Muscle layer of duodenum (tissue), 2 donors: ENCODE measurements at regions not wholly inside any gene's neighbourhood (a gene's known extent, or its start where the extent isn't known, plus 50 kb on each side); places are given as distances from the start of the nearest gene placed in this dataset.

Source experiments
- H3K27ac ChIP-seq: one replicate; pipeline ENCODE4 v1.7.0; 2013; ENCODE audit warnings: mild to moderate bottlenecking, low read length
- H3K27me3 ChIP-seq: one replicate; pipeline ENCODE4 v1.7.0; 2013; ENCODE audit warnings: low read depth, mild to moderate bottlenecking, control low read depth, low read length
- H3K36me3 ChIP-seq, 2 donors: one replicate each; pipeline ENCODE4 v1.7.0; 2013; ENCODE audit warnings: low read length in 2 of 2, control low read depth in 1 of 2, mild to moderate bottlenecking in 1 of 2; ENCODE audit not compliant: insufficient read depth in 2 of 2, control insufficient read depth in 1 of 2
- H3K4me1 ChIP-seq, 2 donors: one replicate each; pipeline ENCODE4 v1.7.0; 2013; ENCODE audit warnings: low read length in 2 of 2, mild to moderate bottlenecking in 2 of 2, control low read depth in 1 of 2, moderate library complexity in 1 of 2; ENCODE audit not compliant: insufficient read depth in 2 of 2, control insufficient read depth in 1 of 2
- H3K4me3 ChIP-seq, 2 donors: one replicate each; pipeline ENCODE4 v1.7.0; 2013; ENCODE audit warnings: low read length in 2 of 2, low read depth in 1 of 2, mild to moderate bottlenecking in 1 of 2
- H3K9me3 ChIP-seq, 2 donors: one replicate each; pipeline ENCODE4 v1.7.0; 2013; ENCODE audit warnings: low read length in 2 of 2, control low read depth in 1 of 2, mild to moderate bottlenecking in 1 of 2; ENCODE audit not compliant: control insufficient read depth in 1 of 2
- donor health status: healthy.

DNA sequence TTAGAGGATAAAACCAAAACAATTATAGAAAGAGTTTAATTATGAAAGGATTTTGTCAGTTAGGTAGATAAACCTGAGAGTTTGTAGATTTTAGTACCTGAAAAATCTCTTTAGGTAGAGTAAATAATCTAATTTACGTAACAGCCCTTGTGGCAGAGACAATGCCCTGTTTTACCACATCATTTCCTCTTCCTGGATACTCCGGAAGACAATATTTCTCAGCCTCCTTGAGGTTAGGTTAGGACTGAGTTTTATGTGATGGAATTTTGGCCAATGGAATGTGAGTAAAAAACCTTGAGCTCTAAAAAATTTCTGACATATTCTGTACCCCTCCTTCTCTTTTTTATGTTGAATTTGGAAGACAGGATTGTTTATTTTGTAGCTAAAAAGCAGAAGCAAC lies 50.7 kb upstream of the TPRG1 start:
- Histone ChIP-seq H3K27me3 (no peaks in the 10 kb centered on the region), H3K4me3 (no peak overlapping the region), H3K9me3 (peaks cover 0 to 3% of the 10 kb centered on the region in 2 donors), H3K36me3 (no peaks in the 10 kb centered on the region), H3K4me1 (peaks cover 13 to 24% of the 10 kb centered on the region in 2 donors), H3K27ac (no peak overlapping the region)
